ENCODE measurements at regions not wholly inside any gene's neighbourhood (a gene's known extent, or its start where the extent isn't known, plus 50 kb on each side); places are given as distances from the start of the nearest gene placed in this dataset.

DNA sequence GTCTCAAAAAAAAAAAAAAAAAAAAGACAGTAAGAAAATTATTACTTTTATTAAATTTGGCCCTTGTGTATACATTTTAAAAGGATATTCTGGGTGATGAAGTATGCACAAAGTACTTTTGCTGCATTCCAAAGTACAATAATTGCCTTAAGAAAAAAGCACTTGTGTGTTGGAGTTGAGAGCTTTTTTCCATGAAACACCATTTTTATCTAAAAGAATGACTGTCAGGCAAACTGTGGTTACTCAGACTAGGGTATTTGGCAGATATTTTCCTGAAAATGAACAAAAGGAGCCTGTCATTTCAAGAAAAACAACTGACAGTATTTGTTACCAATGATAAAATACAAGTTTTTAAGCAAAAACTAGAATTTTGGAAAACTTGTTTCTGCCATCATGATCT is 84.3 kb upstream of the PTPN3 start:
- H3K36me3 Mint-ChIP-seq, result no peaks in the 10 kb centered on the region
- no peak overlapping the region for H3K27ac Mint-ChIP-seq
- no peak for ATAC-seq (replicated peaks)

DNA sequence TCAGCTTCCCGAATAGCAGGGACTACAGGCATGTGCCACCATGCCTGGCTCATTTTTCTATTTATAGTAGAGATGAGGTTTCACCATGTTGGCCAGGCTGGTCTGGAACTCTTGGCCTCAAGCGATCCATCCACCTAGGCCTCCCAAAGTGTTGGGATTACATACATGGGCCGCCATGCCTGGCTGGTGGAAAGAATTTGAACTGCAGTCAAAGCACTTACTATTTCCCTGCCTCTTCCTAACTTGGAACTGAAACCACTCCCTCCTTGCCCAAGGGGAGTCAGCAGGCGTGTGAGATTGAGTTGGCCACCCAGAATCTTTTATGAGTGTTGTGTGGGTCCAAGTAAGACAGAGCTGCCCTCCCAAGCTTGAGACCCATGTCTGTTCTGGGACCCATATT is 86.1 kb upstream of the PTPN3 start:
- H3K4me1 Mint-ChIP-seq, result no peaks in the 10 kb centered on the region
- H3K27ac Mint-ChIP-seq, result no peak overlapping the region
- no peaks in the 10 kb centered on the region for H3K36me3 Mint-ChIP-seq
- DNase-seq (no peak), ATAC-seq (replicated peaks) (no peak)
- H3K27me3 Mint-ChIP-seq, result peaks cover 7 to 12% of the 10 kb centered on the region in 2 donors
- H3K4me3 Mint-ChIP-seq, result no peak overlapping the region
- H3K9me3 Mint-ChIP-seq, result no peaks in the 10 kb centered on the region

More for the DNA sequence above, 84.3 kb upstream of the PTPN3 start:
- no peak for DNase-seq
- Mint-ChIP-seq H3K4me1 (no peaks in the 10 kb centered on the region), H3K9me3 (no peaks in the 10 kb centered on the region), H3K4me3 (no peak overlapping the region), H3K27me3 (peaks cover 12% of the 10 kb centered on the region in 2 donors)

DNA sequence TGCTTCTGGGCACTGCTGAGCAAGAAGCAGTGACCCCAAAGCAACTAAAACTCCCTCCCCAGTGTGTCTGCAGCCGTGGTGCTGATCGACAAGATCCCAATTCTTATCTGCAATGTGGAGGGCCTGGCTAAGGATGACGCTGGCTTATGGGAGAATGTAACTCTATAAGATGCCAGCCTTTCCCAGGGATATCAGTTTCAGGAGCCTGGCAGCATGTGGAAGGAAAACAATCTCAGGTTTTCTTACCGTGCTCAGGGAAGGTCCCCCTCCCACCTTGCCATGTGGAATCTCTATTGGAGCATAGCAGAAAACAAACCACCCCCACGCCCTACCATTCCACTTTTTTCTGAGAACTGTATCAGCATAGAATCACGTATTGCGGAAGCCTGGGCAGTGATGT is 87.7 kb upstream of the PTPN3 start:
- Mint-ChIP-seq H3K9me3 (peaks cover 0 to 1% of the 10 kb centered on the region in 2 donors), H3K4me3 (no peak overlapping the region), H3K27me3 (peaks cover 12 to 16% of the 10 kb centered on the region in 2 donors), H3K4me1 (no peaks in the 10 kb centered on the region), H3K27ac (no peak overlapping the region), H3K36me3 (no peaks in the 10 kb centered on the region)
- ATAC-seq (replicated peaks) (no peak), DNase-seq (no peak)

DNA sequence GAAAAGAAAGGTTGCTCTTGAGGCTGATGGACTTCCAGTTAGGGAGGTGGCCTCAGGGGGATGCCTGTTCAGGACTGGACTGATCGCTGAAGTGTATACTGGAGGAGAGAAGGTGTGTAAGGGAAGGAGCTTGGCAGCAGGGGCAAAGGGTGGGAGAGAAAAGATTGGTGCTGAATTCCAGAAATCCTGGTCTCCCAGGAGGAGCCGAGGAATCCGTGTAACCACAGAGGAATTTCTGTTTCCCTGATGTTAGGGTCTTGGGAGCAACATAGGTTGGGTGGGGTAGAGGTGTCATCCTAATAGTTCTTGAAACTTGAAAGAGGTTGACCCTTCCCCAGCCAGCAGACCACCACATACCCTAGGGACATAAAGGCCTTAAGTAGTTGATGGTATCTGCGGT is 88.9 kb upstream of the PTPN3 start:
- ATAC-seq (replicated peaks) (no peak), DNase-seq (no peak)
- Mint-ChIP-seq H3K36me3 (no peaks in the 10 kb centered on the region), H3K4me1 (no peaks in the 10 kb centered on the region), H3K9me3 (peaks cover 0 to 1% of the 10 kb centered on the region in 2 donors), H3K27ac (no peak overlapping the region), H3K27me3 (peaks cover 15 to 18% of the 10 kb centered on the region in 2 donors), H3K4me3 (no peak overlapping the region)

DNA sequence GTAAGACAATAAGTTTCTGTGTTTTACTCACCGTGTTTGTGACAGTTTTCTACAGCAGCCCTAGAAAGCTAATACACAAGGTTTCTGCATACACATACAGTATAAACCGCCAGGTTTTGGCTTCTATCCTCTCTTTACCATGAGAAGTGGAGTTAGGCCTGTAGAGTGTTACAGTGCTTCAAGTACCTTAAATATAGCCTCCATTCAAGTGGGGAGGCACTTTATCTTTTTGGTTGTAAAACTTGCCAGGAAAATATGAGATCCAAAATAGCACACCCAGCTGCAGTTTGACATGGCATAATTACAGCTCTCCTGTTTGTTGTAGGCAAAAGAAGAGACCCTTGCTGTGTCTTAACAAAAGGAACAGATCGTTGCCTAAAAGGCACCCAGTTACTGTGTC is 90.3 kb upstream of the PTPN3 start:
- Mint-ChIP-seq H3K36me3 (no peaks in the 10 kb centered on the region), H3K27ac (no peak overlapping the region), H3K4me1 (no peaks in the 10 kb centered on the region), H3K4me3 (no peak overlapping the region), H3K27me3 (peaks cover 26 to 28% of the 10 kb centered on the region in 2 donors), H3K9me3 (peaks cover 0 to 1% of the 10 kb centered on the region in 2 donors)
- no peak for DNase-seq
- ATAC-seq (replicated peaks), result no peak

DNA sequence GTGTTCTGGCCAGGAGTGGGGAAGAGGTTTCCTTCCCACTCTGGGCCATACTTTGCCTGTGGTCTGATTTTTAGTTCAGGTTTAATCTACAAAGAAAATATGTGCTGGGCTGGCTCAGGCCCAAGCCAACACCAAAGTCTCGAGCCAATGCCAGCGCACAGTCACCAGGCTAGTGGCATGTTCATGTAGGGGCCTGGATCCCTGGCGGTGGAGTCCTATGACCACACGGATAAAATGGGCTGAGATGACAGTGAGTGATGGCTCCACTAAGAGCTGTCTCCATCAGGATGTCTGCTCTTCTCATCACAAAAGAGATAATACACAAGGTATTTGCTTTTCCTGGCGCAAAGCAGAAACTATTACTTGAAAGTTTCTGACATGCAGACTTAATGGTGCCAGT is 92.9 kb upstream of the PTPN3 start:
- Mint-ChIP-seq H3K9me3 (peaks cover 0 to 1% of the 10 kb centered on the region in 2 donors), H3K27ac (no peak overlapping the region), H3K4me3 (no peak overlapping the region), H3K36me3 (no peaks in the 10 kb centered on the region), H3K27me3 (peaks cover 40 to 42% of the 10 kb centered on the region in 2 donors), H3K4me1 (no peaks in the 10 kb centered on the region)
- DNase-seq, result no peak
- no peak for ATAC-seq (replicated peaks)

DNA sequence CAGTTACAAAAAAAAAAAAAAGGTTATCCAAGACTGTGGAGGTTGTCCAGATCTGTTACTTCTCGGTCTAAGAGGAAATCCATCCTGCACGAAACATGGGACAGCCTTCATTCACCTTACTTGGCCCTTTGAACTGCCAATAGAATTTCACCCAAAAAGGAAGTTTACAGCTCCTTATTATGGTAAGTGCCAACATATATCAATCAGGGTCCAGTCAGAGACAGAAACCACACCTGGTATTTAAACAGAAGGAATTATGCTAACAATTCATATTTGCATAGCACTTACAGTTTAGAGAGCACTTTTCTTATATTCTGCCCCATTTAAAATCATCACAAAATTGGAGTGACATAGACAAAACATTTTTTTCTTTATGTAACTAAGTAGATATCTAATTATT is 93.6 kb upstream of the PTPN3 start:
- DNase-seq, result no peak
- Mint-ChIP-seq H3K4me1 (no peaks in the 10 kb centered on the region), H3K36me3 (no peaks in the 10 kb centered on the region), H3K9me3 (peaks cover 0 to 1% of the 10 kb centered on the region in 2 donors), H3K27ac (no peak overlapping the region), H3K27me3 (peaks cover 35 to 39% of the 10 kb centered on the region in 2 donors), H3K4me3 (no peak overlapping the region)
- no peak for ATAC-seq (replicated peaks)

DNA sequence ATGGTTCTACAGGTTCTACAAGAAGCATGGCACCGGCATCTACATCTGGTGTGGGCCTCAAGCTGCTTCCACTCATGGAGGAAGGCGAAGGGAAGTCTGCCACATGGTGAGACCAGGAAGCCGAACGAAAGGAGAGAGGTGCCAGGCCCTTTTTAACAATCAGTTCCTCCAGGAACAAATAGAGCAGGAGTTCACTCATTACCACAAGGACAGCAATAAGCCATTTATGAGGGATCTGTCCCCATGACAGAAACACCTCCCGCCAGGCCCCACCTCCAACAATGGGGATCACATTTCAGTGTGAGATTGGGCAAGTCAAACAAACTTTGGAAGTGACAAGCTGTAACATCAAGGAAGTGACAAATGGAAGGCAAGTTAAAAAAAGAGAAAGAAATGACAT is 95.5 kb upstream of the PTPN3 start:
- H3K27me3 Mint-ChIP-seq, result peaks cover 31 to 34% of the 10 kb centered on the region in 2 donors
- no peaks in the 10 kb centered on the region for H3K4me1 Mint-ChIP-seq
- no peaks in the 10 kb centered on the region for H3K36me3 Mint-ChIP-seq
- DNase-seq (no peak), ATAC-seq (replicated peaks) (no peak)
- H3K9me3 Mint-ChIP-seq, result peaks cover 0 to 1% of the 10 kb centered on the region in 2 donors
- no peak overlapping the region for H3K4me3 Mint-ChIP-seq
- H3K27ac Mint-ChIP-seq, result no peak overlapping the region

DNA sequence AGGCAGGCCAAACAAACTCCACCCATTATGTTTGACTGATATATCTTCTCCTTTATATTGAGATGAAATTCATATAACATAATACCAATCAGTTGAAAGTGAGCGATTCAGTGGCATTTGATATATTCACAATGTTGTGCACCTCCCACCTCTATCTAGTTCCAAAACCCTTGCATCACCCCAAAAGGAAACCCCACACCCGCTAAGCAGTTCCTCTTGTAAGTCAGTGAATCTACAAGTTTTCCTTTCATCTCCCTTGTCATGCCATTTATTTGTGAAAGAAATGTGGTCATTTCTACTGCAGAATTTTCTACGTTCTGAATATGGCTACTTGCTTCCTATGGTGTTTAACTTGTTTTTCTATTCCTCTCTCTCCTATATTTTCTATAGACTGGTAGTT is 99.4 kb upstream of the PTPN3 start:
- H3K4me1 Mint-ChIP-seq, result no peaks in the 10 kb centered on the region
- no peak overlapping the region for H3K4me3 Mint-ChIP-seq
- H3K36me3 Mint-ChIP-seq, result no peaks in the 10 kb centered on the region
- DNase-seq (no peak), ATAC-seq (replicated peaks) (no peak)
- H3K9me3 Mint-ChIP-seq, result no peaks in the 10 kb centered on the region
- H3K27ac Mint-ChIP-seq, result no peak overlapping the region
- H3K27me3 Mint-ChIP-seq, result peaks cover 23 to 27% of the 10 kb centered on the region in 2 donors

DNA sequence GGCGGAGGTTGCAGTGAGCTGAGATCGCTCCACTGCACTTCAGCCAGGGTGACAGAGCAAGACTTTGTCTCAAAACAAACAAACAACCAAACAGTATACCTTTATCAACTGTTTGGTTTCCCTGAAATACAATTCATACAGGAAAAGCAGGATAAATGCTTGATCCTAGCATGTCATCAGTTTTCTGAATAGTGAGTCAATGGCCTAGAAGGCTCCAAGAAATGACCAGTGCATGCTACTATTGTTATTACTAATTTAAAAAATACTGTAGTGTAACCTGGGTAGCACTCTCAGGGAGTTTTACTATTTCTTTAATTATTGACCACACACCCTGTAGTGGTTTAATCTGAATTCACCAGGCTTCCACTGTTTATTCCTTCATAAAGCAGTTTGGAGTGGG is 101.0 kb upstream of the PTPN3 start:
- H3K4me1 Mint-ChIP-seq, result no peaks in the 10 kb centered on the region
- DNase-seq (no peak), ATAC-seq (replicated peaks) (no peak)
- H3K9me3 Mint-ChIP-seq, result no peaks in the 10 kb centered on the region
- no peaks in the 10 kb centered on the region for H3K36me3 Mint-ChIP-seq
- H3K4me3 Mint-ChIP-seq, result no peak overlapping the region
- peaks cover 19% of the 10 kb centered on the region in 2 donors for H3K27me3 Mint-ChIP-seq
- H3K27ac Mint-ChIP-seq, result no peak overlapping the region

DNA sequence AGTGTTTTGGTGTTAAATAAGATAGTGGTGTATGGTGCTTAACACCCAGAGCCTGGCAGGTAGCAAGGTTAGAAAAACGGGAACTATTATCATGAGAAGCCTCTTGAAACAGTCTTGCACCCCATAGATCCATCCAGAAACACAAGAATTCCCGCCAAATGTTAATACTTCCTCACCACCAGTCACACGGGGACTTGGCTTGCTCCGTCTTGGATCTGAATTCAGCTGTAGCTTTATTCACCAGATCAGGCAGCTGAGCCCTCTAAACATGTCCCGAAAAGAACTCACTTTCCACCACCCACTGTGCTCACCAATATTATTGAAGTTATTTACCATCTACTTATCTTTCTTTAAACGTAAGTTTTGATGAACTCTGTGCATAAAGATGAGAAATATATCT is 101.6 kb upstream of the PTPN3 start:
- Mint-ChIP-seq H3K27ac (no peak overlapping the region), H3K9me3 (no peaks in the 10 kb centered on the region), H3K36me3 (no peaks in the 10 kb centered on the region), H3K4me3 (no peak overlapping the region), H3K27me3 (peaks cover 13 to 14% of the 10 kb centered on the region in 2 donors), H3K4me1 (no peaks in the 10 kb centered on the region)
- ATAC-seq (replicated peaks) (no peak), DNase-seq (no peak)

DNA sequence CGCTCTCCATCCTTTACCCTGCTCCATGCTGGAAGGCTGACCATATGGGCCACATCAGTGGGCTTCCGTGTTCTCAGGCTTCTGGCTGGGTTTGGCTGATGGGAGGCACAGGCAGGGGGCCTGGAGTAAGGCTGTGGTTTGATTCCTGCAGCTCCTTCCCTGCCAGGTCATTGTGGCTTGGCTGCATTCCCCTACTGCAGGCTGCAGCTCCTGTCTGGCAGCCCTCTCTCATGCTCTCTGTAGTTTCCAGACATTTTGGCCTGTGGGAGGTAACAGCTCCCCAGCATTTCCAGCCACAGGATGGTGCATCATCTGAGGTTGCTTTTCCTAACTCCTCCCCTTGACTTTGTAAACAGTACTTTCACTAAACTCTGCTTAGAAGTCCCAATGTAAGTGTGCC is 102.0 kb upstream of the PTPN3 start:
- ATAC-seq (replicated peaks), result no peak
- H3K36me3 Mint-ChIP-seq, result no peaks in the 10 kb centered on the region
- no peak overlapping the region for H3K4me3 Mint-ChIP-seq
- no peaks in the 10 kb centered on the region for H3K9me3 Mint-ChIP-seq
- H3K27me3 Mint-ChIP-seq, result peaks cover 11 to 13% of the 10 kb centered on the region in 2 donors
- H3K27ac Mint-ChIP-seq, result no peak overlapping the region
- H3K4me1 Mint-ChIP-seq, result no peaks in the 10 kb centered on the region
- DNase-seq, result no peak

DNA sequence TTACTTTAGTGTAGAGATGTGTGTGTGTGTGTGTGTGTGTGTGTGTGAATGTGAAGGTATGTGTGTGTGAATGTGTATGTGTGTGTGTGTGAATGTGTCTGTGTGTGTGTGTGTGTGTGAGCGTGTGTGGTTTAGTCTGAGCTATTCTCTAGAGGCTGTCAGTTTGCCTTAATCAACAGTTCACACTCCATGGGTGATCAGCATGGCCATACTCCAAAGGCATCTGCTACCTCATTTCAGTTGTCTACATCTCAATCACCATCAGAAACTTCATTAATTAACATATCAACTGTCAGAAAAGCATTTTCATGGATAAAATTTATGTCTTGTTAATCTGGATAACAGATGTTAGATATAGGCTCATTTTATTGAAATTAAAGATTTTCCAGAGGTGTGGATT is 103.1 kb upstream of the PTPN3 start:
- Mint-ChIP-seq H3K4me3 (no peak overlapping the region), H3K36me3 (no peaks in the 10 kb centered on the region), H3K27ac (no peak overlapping the region), H3K27me3 (peaks cover 13 to 15% of the 10 kb centered on the region in 2 donors), H3K4me1 (no peaks in the 10 kb centered on the region), H3K9me3 (no peaks in the 10 kb centered on the region)
- ATAC-seq (replicated peaks) (no peak), DNase-seq (no peak)

DNA sequence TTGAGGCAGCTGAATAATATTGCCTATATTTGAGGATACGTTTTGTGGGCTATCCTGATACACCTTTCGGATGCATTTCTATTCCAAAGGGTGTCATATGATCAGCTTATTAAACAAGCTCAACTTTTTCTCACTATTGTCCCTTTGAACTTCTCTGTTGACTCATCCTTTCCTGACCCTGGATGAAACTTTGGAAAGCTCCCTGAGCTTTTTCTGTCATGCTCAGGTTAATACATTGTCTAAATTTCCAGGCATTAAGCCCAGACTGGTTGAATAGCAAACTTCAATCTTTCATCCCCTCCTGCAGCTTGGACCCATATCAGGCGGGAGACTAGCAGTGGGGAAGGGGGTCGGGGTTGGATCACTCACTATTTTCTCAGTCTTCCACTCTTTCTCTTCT is 104.9 kb upstream of the PTPN3 start:
- Mint-ChIP-seq H3K36me3 (no peaks in the 10 kb centered on the region), H3K4me3 (no peak overlapping the region), H3K9me3 (no peaks in the 10 kb centered on the region), H3K27ac (no peak overlapping the region), H3K4me1 (no peaks in the 10 kb centered on the region), H3K27me3 (peaks cover 13 to 16% of the 10 kb centered on the region in 2 donors)
- no peak for DNase-seq
- no peak for ATAC-seq (replicated peaks)

DNA sequence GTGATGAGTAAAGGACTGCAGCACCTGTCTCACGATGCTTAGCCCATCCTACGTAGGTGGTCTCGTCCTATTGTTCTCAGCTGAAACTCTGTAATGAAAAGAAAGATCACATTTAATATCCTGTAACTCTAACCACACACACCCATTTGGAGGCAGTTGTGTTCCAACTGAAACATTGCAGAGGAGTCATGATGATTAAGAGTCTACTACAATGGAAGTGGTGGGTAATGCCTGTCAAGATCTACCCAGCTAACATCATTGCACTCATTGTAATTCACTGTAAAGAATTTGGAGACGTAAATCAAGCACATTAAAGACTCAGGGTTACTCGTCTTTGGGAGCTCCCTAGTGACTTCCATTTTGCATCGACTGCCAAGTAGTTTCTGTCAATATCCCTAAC is 106.0 kb upstream of the PTPN3 start:
- H3K4me3 Mint-ChIP-seq, result no peak overlapping the region
- H3K27ac Mint-ChIP-seq, result no peak overlapping the region
- peaks cover 13 to 20% of the 10 kb centered on the region in 2 donors for H3K27me3 Mint-ChIP-seq
- no peaks in the 10 kb centered on the region for H3K9me3 Mint-ChIP-seq
- H3K36me3 Mint-ChIP-seq, result no peaks in the 10 kb centered on the region
- DNase-seq (no peak), ATAC-seq (replicated peaks) (no peak)
- H3K4me1 Mint-ChIP-seq, result no peaks in the 10 kb centered on the region

DNA sequence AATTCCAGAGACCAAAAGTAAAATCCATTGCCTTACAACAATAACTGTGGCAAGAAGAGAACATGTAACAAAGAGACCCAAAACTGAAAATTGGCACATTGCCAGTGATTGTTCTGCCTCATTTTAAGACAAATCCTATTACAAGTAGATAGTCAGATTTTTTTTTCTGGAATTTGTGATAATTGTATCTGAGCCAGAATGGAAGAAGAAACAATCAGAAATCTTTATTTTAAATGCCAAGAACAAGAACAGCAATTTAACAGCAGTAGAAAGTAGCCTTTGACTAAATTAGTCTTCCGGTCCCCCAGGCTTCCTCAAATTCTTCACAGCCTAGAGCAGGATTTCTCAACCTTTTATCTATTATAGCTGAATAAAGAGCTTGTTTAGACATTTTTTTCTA is 106.7 kb upstream of the PTPN3 start:
- no peak overlapping the region for H3K27ac Mint-ChIP-seq
- H3K27me3 Mint-ChIP-seq, result peaks cover 13 to 22% of the 10 kb centered on the region in 2 donors
- no peaks in the 10 kb centered on the region for H3K4me1 Mint-ChIP-seq
- ATAC-seq (replicated peaks) (no peak), DNase-seq (no peak)
- H3K36me3 Mint-ChIP-seq, result no peaks in the 10 kb centered on the region
- no peaks in the 10 kb centered on the region for H3K9me3 Mint-ChIP-seq
- H3K4me3 Mint-ChIP-seq, result no peak overlapping the region

Data from stimulated activated naive B cell treated with anti-CD40 and anti-IgM and Interleukin-4, amounts not matched to agents 10 μg/mL and 1 μg/mL and 100 μg/mL, for 72 hours (primary cell).